H1 (cell line): ENCODE measurements at regions not wholly inside any gene's neighbourhood (a gene's known extent, or its start where the extent isn't known, plus 50 kb on each side); places are given as distances from the start of the nearest gene placed in this dataset.

ENCODE experiments used
- FOSL1 ChIP-seq: IDR thresholded peaks from 2 replicates; pipeline ENCODE4 v1.6.1; 2011; ENCODE audit warnings: mild to moderate bottlenecking, low read depth, low read length, moderate library complexity; ENCODE audit not compliant: insufficient read depth

GRCh38 chr3:168884353-168884903 is 779.1 kb downstream of the MECOM start (continued):
- TF ChIP-seq FOSL1: no peak
